EH (cell line): ENCODE measurements at regions not wholly inside any gene's neighbourhood (a gene's known extent, or its start where the extent isn't known, plus 50 kb on each side); places are given as distances from the start of the nearest gene placed in this dataset.
"Not testable (repeated sequence)": the region's sequence is repeated elsewhere in the genome, so short reads cannot be mapped to it uniquely, and the experiment has no call there.

Source experiments
- DNase-seq: peaks from one replicate; pipeline ENCODE4 v3.0.0-alpha.2; 2015; ENCODE audit warnings: low read depth

- not testable (repeated sequence) for DNase-seq
These were observed 137.0 kb downstream of the USP46 start for GRCh38 chr4:52522093-52522492.

- no peak for DNase-seq
These were observed 129.1 kb downstream of the USP46 start for GRCh38 chr4:52529983-52530382.

- no peak for DNase-seq
These were observed 123.3 kb downstream of the USP46 start for GRCh38 chr4:52535793-52536192.
